KMS-11 (cell line): ENCODE measurements at regions not wholly inside any gene's neighbourhood (a gene's known extent, or its start where the extent isn't known, plus 50 kb on each side); places are given as distances from the start of the nearest gene placed in this dataset.

Experiments used
- H2AFZ ChIP-seq: fragments of 200-600 bp; sonication (generic); 2 replicates; pipeline ENCODE4 v1.6.1; 2016; ENCODE audit warnings: antibody characterized with exemption, mixed run types, low read depth
- H3K27ac ChIP-seq: fragments of 200-600 bp; sonication (generic); 2 replicates; pipeline ENCODE4 v1.6.1; 2016; ENCODE audit warnings: mild to moderate bottlenecking, mixed run types
- H3K27me3 ChIP-seq: fragments of 200-600 bp; sonication (generic); 2 replicates; pipeline ENCODE4 v1.6.1; 2017; ENCODE audit warnings: mild to moderate bottlenecking, low read depth, mixed run types, moderate library complexity; ENCODE audit not compliant: insufficient read depth
- H3K36me3 ChIP-seq: fragments of 200-600 bp; sonication (generic); 2 replicates; pipeline ENCODE4 v1.6.1; 2017; ENCODE audit warnings: mild to moderate bottlenecking, mixed run types; ENCODE audit not compliant: insufficient read depth
- H3K4me1 ChIP-seq: fragments of 200-600 bp; sonication (generic); 2 replicates; pipeline ENCODE4 v1.6.1; 2016; ENCODE audit warnings: mild to moderate bottlenecking, low read depth, mixed run types; ENCODE audit not compliant: poor library complexity, severe bottlenecking
- H3K4me2 ChIP-seq: fragments of 200-600 bp; sonication (generic); 2 replicates; pipeline ENCODE4 v1.7.0; 2016; ENCODE audit warnings: mild to moderate bottlenecking, mixed run types
- H3K4me3 ChIP-seq: fragments of 200-600 bp; sonication (generic); IDR thresholded peaks from 2 replicates; pipeline ENCODE4 v1.6.1; 2017; ENCODE audit warnings: low read depth, low read length, mixed read lengths; ENCODE audit not compliant: insufficient read depth
- H3K79me2 ChIP-seq: fragments of 200-600 bp; sonication (generic); 2 replicates; pipeline ENCODE4 v1.6.1; 2016; ENCODE audit warnings: low read depth, mixed run types; ENCODE audit not compliant: insufficient read depth
- H3K9ac ChIP-seq: fragments of 200-600 bp; sonication (generic); 2 replicates; pipeline ENCODE4 v1.6.1; 2016; ENCODE audit warnings: mild to moderate bottlenecking, mixed run types
- H4K20me1 ChIP-seq: fragments of 200-600 bp; sonication (generic); 2 replicates; pipeline ENCODE4 v1.6.1; 2016; ENCODE audit warnings: mild to moderate bottlenecking, mixed run types; ENCODE audit not compliant: insufficient read depth
- TF ChIP-seq, protein P1 (sequence below): fragments of 200-600 bp; sonication (generic); conservative IDR thresholded peaks from 2 replicates; pipeline ENCODE4 v1.6.1; 2017; ENCODE audit warnings: low read depth, mild to moderate bottlenecking, antibody characterized with exemption, low read length, moderate library complexity, mixed read lengths

- Histone ChIP-seq H3K4me2 (no peak overlapping the region), H3K9ac (no peak overlapping the region), H3K4me1 (peaks cover 20% of the 10 kb centered on the region), H3K4me3 (no peak overlapping the region), H4K20me1 (no peaks in the 10 kb centered on the region), H2AFZ (no peak overlapping the region), H3K27ac (no peak overlapping the region), H3K27me3 (no peaks in the 10 kb centered on the region), H3K79me2 (no peaks in the 10 kb centered on the region), H3K36me3 (no peaks in the 10 kb centered on the region)
- TF ChIP-seq, protein P1, sequence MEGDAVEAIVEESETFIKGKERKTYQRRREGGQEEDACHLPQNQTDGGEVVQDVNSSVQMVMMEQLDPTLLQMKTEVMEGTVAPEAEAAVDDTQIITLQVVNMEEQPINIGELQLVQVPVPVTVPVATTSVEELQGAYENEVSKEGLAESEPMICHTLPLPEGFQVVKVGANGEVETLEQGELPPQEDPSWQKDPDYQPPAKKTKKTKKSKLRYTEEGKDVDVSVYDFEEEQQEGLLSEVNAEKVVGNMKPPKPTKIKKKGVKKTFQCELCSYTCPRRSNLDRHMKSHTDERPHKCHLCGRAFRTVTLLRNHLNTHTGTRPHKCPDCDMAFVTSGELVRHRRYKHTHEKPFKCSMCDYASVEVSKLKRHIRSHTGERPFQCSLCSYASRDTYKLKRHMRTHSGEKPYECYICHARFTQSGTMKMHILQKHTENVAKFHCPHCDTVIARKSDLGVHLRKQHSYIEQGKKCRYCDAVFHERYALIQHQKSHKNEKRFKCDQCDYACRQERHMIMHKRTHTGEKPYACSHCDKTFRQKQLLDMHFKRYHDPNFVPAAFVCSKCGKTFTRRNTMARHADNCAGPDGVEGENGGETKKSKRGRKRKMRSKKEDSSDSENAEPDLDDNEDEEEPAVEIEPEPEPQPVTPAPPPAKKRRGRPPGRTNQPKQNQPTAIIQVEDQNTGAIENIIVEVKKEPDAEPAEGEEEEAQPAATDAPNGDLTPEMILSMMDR: no peak
Observed at GRCh38 chr6:43915208-43915869, 145.3 kb downstream of the VEGFA start.

DNA sequence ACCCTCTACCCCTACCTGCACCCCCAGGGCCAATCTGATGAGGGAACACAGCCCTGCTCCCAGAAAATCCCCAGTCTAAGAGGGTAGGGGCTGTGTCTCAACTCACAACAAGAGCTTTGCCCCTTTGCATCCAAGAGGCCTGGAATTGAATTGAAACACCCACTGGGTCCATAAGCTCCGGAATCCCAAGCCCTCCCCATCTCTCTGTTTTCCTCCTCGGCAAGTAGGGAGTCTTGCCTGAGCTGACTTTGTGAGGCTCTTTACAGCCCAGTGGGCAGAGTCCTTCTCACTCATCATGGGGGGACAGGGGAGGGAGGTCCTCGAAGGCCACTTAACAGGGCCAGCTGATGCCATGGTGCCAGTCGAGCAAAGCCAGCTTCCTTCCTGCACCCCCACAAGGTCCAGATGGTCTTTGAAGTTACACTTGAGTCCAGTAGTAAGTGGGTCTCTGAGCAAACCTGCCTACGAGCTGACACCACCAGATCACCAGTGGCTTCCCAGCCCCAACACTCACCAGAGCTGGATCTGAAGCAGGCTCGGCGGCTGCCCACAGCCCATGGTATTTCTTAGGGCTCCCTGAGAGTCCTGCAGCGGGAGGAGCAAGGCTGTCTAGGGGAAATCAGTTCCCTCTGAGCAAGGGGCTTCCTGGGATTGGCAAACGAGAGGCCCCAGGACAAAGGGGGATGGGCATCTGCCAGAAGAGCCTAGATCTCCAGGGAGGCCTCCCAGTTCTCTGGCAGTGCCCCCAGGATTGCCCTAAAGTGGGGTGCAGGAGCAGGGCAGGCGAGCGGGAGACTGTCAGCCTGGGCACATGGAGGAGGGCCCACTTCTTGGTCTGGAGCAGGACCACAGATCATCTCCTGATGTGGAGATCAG, 144.5 kb downstream of the VEGFA start:
- no peak overlapping the region for H3K4me3 ChIP-seq
- H3K4me2 ChIP-seq: no peak overlapping the region
- H3K79me2 ChIP-seq: no peaks in the 10 kb centered on the region
- H3K27ac ChIP-seq: no peak overlapping the region
- peaks cover 27% of the 10 kb centered on the region for H3K4me1 ChIP-seq
- H3K27me3 ChIP-seq: no peaks in the 10 kb centered on the region
- TF ChIP-seq, protein P1: no peak
- H3K36me3 ChIP-seq: no peaks in the 10 kb centered on the region
- no peak overlapping the region for H2AFZ ChIP-seq
- H3K9ac ChIP-seq: no peak overlapping the region
- no peaks in the 10 kb centered on the region for H4K20me1 ChIP-seq

DNA sequence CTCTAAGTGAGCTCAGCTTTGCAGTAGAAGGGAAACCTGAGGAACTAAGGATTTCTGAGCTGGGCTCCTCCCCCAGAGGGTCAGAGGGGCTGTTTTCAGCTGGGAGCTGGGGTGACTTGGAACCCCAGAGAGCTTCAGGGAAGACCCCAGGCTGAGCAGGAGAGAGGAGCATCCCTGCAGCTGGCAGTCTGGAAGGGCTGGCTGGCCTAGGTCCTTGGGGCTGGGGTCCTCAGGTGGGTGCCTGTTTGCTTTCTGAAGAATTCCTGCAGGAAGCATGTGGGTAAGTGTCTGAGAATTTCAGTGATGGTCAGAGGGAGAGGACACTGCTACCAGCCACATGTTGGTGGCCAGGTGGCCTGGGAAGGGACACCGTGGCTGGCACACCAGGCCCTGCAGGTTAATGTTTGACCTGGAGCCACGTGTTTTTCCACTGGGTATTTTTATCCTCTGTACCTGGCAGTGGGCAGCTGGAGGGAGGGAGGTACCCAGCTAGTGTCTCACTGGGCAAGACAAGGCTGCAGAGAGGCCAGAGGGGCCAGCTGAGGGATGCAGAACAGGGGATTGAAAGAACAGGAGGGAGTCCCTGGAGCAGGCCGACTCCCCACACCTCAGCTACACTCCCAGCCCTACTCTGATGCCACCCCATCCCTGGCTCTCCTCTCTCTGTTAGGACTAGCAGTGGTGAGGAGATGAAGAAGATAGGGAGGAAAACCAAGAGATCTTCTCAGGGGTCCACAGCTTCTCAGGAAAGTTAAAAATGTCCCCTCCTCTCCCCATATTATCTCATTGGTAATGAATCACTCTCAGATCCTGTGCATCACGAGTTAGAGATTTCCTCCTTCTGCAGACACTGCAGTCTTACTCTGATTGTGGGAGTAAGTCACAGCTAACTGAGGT, 143.6 kb downstream of the VEGFA start:
- no peaks in the 10 kb centered on the region for H3K36me3 ChIP-seq
- H3K4me3 ChIP-seq: no peak overlapping the region
- no peaks in the 10 kb centered on the region for H4K20me1 ChIP-seq
- H3K9ac ChIP-seq: no peak overlapping the region
- H3K79me2 ChIP-seq: no peaks in the 10 kb centered on the region
- H3K4me2 ChIP-seq: no peak overlapping the region
- TF ChIP-seq, protein P1: no peak
- H2AFZ ChIP-seq: no peak overlapping the region
- peaks cover 27% of the 10 kb centered on the region for H3K4me1 ChIP-seq
- no peaks in the 10 kb centered on the region for H3K27me3 ChIP-seq
- no peak overlapping the region for H3K27ac ChIP-seq

- Histone ChIP-seq H3K4me2 (no peak overlapping the region), H3K4me3 (no peak overlapping the region), H3K36me3 (no peaks in the 10 kb centered on the region), H4K20me1 (no peaks in the 10 kb centered on the region), H3K79me2 (no peaks in the 10 kb centered on the region), H3K27ac (no peak overlapping the region), H3K27me3 (no peaks in the 10 kb centered on the region), H3K9ac (no peak overlapping the region), H2AFZ (no peak overlapping the region), H3K4me1 (peaks cover 27% of the 10 kb centered on the region)
- TF ChIP-seq, protein P1: no peak
Observed at GRCh38 chr6:43912598-43913371, 142.8 kb downstream of the VEGFA start.
